HepG2 (cell line): ENCODE measurements at regions not wholly inside any gene's neighbourhood (a gene's known extent, or its start where the extent isn't known, plus 50 kb on each side); places are given as distances from the start of the nearest gene placed in this dataset.

Experiments used
- CEBPB ChIP-seq: IDR thresholded peaks from 2 replicates; pipeline ENCODE4 v1.6.1; 2011; ENCODE audit warnings: low read depth, low read length, improper control_type of control experiment, borderline replicate concordance
- GTF2F1 ChIP-seq: fragments of 150-350 bp; IDR thresholded peaks from 2 replicates; pipeline ENCODE4 v1.6.1; 2014; ENCODE audit warnings: low read length
- KLF6 ChIP-seq: IDR thresholded peaks from 2 replicates; pipeline ENCODE4 v1.8.0; 2016; ENCODE audit warnings: missing biosample characterization, missing genetic modification reagents
- RFX5 ChIP-seq: IDR thresholded peaks from 2 replicates; pipeline ENCODE4 v1.6.1; 2011; ENCODE audit warnings: low read depth, low read length, improper control_type of control experiment
- SNAPC2 ChIP-seq: sonication (generic); formaldehyde crosslinking; IDR thresholded peaks from 2 replicates; pipeline ENCODE4 v1.8.1; 2022; ENCODE audit warnings: mild to moderate bottlenecking, missing genetic modification reagents
- ZNF292 ChIP-seq: sonication (generic); formaldehyde crosslinking; IDR thresholded peaks from 2 replicates; pipeline ENCODE4 v1.8.1; 2022; ENCODE audit warnings: mild to moderate bottlenecking, low read depth, missing genetic modification reagents, borderline replicate concordance
- ZNF382 ChIP-seq: sonication (generic); formaldehyde crosslinking; IDR thresholded peaks from 2 replicates; pipeline ENCODE4 v1.5.0; 2020; ENCODE audit warnings: missing genetic modification reagents, mild to moderate bottlenecking, borderline replicate concordance

DNA sequence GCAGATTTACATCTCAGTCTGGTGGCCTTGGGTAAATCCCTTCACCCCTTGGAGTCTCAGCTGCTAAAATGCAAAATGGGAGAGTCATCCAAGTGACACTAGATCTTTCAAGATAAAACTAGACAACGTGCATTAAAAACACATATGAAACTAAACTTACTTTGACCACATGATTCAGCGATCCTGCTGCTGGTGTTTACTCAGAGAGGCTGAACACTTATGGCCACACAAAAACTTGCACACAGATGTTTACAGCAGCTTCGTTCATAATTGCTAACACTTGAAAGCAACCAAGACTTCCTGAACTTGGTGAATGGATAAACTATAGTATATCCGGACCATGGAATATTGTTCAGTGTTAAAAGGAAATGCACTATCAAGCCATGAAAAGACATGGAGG, 55.3 kb upstream of the GPR6 start:
- TF ChIP-seq GTF2F1: no peak
- TF ChIP-seq RFX5: no peak
- TF ChIP-seq ZNF292 (CRISPR knock-in tag): no peak
- TF ChIP-seq KLF6 (CRISPR knock-in tag): no peak
- TF ChIP-seq ZNF382 (CRISPR knock-in tag): no peak
- TF ChIP-seq SNAPC2 (CRISPR knock-in tag): no peak
- TF ChIP-seq CEBPB: no peak
